GM12872 (cell line): ENCODE measurements at regions not wholly inside any gene's neighbourhood (a gene's known extent, or its start where the extent isn't known, plus 50 kb on each side); places are given as distances from the start of the nearest gene placed in this dataset.

ENCODE experiments used
- CTCF ChIP-seq: IDR thresholded peaks from 3 replicates; pipeline ENCODE4 v1.5.1; 2011; ENCODE audit warnings: low read depth, mild to moderate bottlenecking, low read length, moderate library complexity; ENCODE audit not compliant: insufficient read depth

DNA sequence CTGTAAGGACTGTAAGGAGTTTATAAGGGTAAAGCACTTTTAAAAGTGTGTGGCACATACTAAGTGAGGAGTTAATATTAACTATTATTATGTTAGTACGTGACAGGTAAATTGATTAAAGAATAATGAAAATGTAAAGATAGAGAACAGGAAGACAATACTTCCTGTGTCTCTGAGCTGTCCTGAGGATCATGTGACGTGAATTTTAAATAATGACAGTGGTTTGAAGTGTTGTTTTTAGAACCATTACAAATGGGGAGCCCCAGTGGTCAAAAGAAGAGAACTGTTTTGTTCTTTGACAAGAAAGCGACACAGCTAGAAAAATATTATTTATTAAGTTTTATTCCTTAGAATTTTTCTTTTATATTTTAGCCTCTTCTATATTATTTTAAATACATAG, 241.2 kb upstream of the STARD13 start:
- TF ChIP-seq CTCF, result no peak

DNA sequence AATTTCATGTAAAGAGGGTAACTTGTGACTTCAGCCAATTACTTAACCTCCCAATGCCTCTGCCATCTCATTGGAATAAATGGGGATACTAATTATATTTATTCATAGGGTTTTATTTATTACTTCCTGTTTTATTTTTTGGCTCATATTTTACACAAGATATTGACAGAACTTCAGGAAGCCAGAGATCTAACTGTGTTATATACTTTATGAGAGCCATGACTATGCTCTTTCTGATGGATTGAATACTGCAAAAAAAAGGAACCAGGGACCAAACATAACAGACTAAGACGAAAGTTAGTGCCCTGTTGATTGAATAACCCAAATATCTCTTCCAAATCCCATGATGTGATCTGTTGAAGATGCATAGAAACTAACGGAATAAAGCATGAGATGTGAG, 243.3 kb upstream of the STARD13 start:
- TF ChIP-seq CTCF, result no peak

- no peak for TF ChIP-seq CTCF
These were observed 245.9 kb upstream of the STARD13 start for GRCh38 chr13:33531484-33531883.

- TF ChIP-seq CTCF, result no peak
These were observed 249.5 kb upstream of the STARD13 start for GRCh38 chr13:33535061-33535460.

DNA sequence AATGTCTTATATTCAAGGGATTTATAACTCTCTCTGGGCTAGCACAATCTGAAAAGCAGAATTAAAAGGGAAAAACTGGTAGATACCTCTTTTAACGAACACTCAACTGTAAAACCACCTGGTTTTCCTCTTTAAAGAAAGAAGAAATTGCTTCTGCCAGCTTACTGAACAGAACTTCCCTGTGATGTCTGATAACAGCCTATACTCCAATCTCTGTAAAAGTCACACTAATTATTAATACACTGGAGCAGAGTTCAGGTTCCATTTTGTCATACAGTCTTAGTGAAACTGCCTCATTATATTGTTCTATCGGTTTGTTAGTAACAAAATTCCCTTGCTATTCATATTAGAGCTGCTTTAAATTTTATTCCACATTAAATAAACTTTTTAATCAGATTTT, 251.0 kb upstream of the STARD13 start:
- no peak for TF ChIP-seq CTCF

DNA sequence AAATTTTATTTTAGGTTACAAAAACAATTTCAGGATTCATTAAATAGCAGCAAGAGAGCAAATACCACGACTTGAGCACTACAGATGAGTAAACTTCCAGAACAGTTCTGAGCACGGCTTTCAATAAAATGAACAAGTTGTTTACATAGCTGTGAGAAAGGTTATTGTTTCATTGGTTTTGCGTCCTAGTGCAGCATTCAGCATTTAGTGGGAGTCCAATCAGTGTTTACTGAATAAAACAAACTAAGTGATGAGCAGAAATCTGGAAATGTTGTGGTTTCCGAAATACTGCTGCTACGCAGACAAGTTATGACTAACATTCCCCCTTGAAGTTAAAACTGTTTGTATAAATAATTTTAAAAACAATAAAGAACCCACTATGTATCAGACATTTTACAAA, 251.5 kb upstream of the STARD13 start:
- TF ChIP-seq CTCF, result no peak

DNA sequence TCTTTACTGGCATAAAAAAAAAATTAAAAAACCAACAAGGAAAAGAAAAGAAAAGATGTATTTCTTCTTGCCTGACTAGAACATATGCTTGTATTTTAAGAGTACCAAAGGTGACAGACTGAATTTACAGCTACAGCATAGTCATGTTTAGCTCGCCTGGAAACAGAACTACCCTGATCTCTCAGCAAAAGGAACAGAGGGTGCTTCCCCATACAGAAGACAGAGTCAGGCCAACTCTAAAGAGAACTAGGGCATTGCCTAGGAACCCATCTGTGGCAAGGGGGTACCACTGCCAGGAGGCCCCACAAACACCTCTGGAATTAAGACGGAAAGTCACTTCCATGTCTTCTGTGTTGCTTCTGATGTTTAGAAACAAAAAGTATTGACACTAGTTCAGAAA, 252.1 kb upstream of the STARD13 start:
- no peak for TF ChIP-seq CTCF

GRCh38 chr13:33541456-33541855, 255.9 kb upstream of the STARD13 start:
- no peak for TF ChIP-seq CTCF
